Cardiac muscle cell (in vitro differentiated cells and primary cell): ENCODE measurements at regions not wholly inside any gene's neighbourhood (a gene's known extent, or its start where the extent isn't known, plus 50 kb on each side); places are given as distances from the start of the nearest gene placed in this dataset.

ENCODE experiments used
- DNase-seq, 2 donors: peaks; one replicate each; pipeline versions ENCODE4 v3.0.0 to v3.0.0-alpha.2; 2010 to 2017; ENCODE audit warnings: low read depth in 1 of 2, low spot score in 1 of 2
- H3K27ac ChIP-seq: fragments of 200-600 bp; sonication (generic); 2 replicates; pipeline ENCODE4 v1.5.1; 2016
- H3K27me3 ChIP-seq: fragments of 200-600 bp; sonication (generic); 2 replicates; pipeline ENCODE4 v1.6.0; 2016; ENCODE audit warnings: control low read depth
- H3K36me3 ChIP-seq: fragments of 200-600 bp; sonication (generic); 2 replicates; pipeline ENCODE4 v1.5.1; 2016; ENCODE audit warnings: control low read depth
- H3K4me1 ChIP-seq: fragments of 200-600 bp; sonication (generic); 2 replicates; pipeline ENCODE4 v1.8.1; 2017; ENCODE audit warnings: low read depth, mild to moderate bottlenecking, mixed run types
- H3K4me3 ChIP-seq: fragments of 200-600 bp; sonication (generic); 2 replicates; pipeline ENCODE4 v1.5.1; 2016; ENCODE audit warnings: mild to moderate bottlenecking
- H3K9me3 ChIP-seq: fragments of 200-600 bp; sonication (generic); 2 replicates; pipeline ENCODE4 v1.5.1; 2017; ENCODE audit warnings: low read depth, mild to moderate bottlenecking, control low read depth
- TF ChIP-seq, protein P1 (sequence below): IDR thresholded peaks from 2 replicates; pipeline ENCODE4 v1.5.1; 2012; ENCODE audit warnings: low read depth, mild to moderate bottlenecking, low read length

- no peak for DNase-seq
- H3K4me1 ChIP-seq, result peaks cover 5% of the 10 kb centered on the region
- H3K27ac ChIP-seq, result no peak overlapping the region
- H3K36me3 ChIP-seq, result no peaks in the 10 kb centered on the region
- TF ChIP-seq, protein P1, sequence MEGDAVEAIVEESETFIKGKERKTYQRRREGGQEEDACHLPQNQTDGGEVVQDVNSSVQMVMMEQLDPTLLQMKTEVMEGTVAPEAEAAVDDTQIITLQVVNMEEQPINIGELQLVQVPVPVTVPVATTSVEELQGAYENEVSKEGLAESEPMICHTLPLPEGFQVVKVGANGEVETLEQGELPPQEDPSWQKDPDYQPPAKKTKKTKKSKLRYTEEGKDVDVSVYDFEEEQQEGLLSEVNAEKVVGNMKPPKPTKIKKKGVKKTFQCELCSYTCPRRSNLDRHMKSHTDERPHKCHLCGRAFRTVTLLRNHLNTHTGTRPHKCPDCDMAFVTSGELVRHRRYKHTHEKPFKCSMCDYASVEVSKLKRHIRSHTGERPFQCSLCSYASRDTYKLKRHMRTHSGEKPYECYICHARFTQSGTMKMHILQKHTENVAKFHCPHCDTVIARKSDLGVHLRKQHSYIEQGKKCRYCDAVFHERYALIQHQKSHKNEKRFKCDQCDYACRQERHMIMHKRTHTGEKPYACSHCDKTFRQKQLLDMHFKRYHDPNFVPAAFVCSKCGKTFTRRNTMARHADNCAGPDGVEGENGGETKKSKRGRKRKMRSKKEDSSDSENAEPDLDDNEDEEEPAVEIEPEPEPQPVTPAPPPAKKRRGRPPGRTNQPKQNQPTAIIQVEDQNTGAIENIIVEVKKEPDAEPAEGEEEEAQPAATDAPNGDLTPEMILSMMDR, result no peak
- H3K4me3 ChIP-seq, result no peak overlapping the region
- H3K9me3 ChIP-seq, result no peaks in the 10 kb centered on the region
- no peaks in the 10 kb centered on the region for H3K27me3 ChIP-seq
Measured at GRCh38 chr1:30377230-30378002, 346.0 kb downstream of the MATN1 start.

DNA sequence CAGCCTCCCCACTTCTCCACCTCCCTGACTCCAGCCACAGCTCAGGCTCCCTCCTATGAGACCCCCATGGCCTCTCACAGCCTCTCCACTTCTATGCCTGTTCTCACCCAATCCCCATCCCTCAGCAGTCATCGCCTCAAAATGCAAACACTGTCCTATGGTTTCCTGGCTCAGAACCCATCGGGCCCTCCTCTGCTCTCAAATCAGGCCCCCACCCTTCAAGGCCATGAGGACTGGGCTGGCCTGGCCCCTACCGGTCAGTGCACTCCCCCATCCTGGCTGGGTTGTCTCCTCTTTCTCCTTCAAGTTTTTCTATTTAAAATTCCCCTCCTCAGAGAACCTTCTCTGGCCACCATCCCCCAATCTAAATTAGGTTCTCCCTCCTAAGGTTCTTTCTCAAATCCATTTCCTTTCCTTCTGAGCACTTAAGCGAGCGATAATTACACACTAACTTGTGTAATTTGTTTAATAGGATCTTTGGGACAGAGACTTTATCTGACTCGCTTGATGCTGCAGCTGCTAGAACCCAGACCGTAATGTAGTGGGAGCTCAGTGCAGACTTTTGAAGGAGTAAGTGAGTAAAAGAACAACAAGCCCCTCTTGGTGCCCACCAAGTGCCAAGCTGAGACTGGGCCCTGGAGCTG is 347.2 kb downstream of the MATN1 start:
- Histone ChIP-seq H3K9me3 (no peaks in the 10 kb centered on the region), H3K4me3 (no peak overlapping the region), H3K4me1 (peaks cover 5% of the 10 kb centered on the region), H3K36me3 (no peaks in the 10 kb centered on the region), H3K27me3 (no peaks in the 10 kb centered on the region), H3K27ac (no peak overlapping the region)
- no peak for DNase-seq
- TF ChIP-seq, protein P1, result no peak

DNA sequence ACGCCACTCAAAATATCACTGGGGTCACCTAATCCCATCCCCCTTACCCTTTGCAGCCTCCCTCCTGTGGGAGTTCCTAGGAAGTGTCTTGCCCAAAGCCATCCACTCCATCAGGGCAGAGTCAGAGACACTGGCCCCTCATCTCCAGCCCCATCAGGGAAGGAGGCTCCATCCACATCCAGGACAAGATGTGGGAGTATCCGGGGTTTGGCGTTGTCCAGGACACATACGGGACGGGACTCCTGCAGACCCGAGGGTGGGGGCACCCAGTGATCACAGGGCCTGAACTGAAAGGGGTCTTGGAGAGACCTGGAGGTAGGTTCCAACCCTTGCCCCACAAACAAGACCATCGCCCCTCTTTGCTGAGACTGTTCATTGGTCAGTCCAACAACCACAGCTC is 348.2 kb downstream of the MATN1 start:
- no peak for DNase-seq

GRCh38 chr1:30374400-30375070 is 348.9 kb downstream of the MATN1 start:
- no peak for DNase-seq
- H3K4me1 ChIP-seq, result no peaks in the 10 kb centered on the region
- H3K9me3 ChIP-seq, result no peaks in the 10 kb centered on the region
- no peaks in the 10 kb centered on the region for H3K27me3 ChIP-seq
- TF ChIP-seq, protein P1, result no peak
- no peak overlapping the region for H3K4me3 ChIP-seq
- no peak overlapping the region for H3K27ac ChIP-seq
- no peaks in the 10 kb centered on the region for H3K36me3 ChIP-seq

More for the DNA sequence above, 348.2 kb downstream of the MATN1 start:
- no peaks in the 10 kb centered on the region for H3K36me3 ChIP-seq
- no peaks in the 10 kb centered on the region for H3K27me3 ChIP-seq
- H3K9me3 ChIP-seq, result no peaks in the 10 kb centered on the region
- TF ChIP-seq, protein P1, result no peak
- no peak overlapping the region for H3K4me3 ChIP-seq
- no peak overlapping the region for H3K27ac ChIP-seq
- peaks cover 4% of the 10 kb centered on the region for H3K4me1 ChIP-seq

DNA sequence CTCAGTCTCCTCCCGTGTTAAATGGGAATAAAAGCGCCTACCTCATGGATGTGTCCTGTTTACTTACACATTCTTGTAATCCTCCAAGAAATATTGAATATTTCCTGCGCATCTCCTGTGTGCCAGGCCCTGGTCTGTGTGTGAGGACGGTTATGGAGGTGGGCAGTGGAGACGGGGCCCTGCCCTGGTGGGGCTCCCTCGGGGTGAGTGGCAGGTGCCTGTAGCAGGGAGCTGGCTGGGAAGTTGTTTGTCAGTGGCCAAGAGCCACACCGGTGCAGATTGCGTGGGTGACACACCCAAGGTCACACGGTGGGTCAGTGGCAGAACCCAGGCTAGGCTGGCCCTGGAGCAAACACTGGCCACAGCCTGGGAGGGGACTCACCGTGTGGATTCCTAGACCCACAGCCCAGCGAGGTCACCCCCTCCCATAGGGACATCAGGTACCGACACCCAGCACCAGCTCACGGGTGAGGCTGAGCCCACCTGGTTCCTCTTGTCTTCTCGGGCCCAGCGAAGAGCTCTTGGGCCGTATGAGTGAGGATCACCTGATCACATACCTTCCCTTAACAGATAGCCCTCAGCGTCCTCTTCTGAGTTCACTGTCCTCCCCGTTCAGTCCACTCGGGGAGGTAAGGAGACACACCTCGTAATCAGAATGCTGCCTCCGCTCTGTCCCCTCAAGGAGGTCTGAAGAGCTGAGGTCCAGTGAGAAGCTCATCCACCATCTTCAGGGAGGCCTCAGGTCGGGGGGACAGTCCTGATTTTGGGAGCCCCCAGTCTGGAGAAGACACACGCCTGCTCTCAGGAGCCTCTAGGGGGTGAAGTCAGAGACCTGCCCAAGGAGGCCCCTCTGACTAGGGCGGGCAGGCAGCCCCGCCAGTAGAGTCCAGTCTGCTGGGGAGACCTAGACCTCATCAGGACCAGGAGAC is 349.6 kb downstream of the MATN1 start:
- Histone ChIP-seq H3K27me3 (no peaks in the 10 kb centered on the region), H3K36me3 (no peaks in the 10 kb centered on the region)
- DNase-seq, result no peak

More for the DNA sequence above, 349.6 kb downstream of the MATN1 start:
- H3K4me3 ChIP-seq, result no peak overlapping the region
- H3K27ac ChIP-seq, result no peak overlapping the region
- no peaks in the 10 kb centered on the region for H3K9me3 ChIP-seq
- H3K4me1 ChIP-seq, result no peaks in the 10 kb centered on the region
- TF ChIP-seq, protein P1, result no peak
